Uterus (tissue), 2 donors: ENCODE measurements at regions not wholly inside any gene's neighbourhood (a gene's known extent, or its start where the extent isn't known, plus 50 kb on each side); places are given as distances from the start of the nearest gene placed in this dataset.

ENCODE experiments used
- POLR2A ChIP-seq, 2 donors: fragments of 450-650 bp; IDR thresholded peaks; one replicate each; pipeline ENCODE4 v1.6.1; 2016; ENCODE audit warnings: antibody characterized with exemption in 2 of 2, mild to moderate bottlenecking in 1 of 2, moderate library complexity in 1 of 2
- TF ChIP-seq, protein P1 (sequence below), 4 experiments: fragments of 200-600 bp in 2 of 4; fragments of 450-650 bp in 2 of 4; sonication (generic) in 2 of 4; IDR thresholded peaks; one replicate each; pipeline ENCODE4 v1.5.1; 2016 to 2019; ENCODE audit warnings: antibody characterized with exemption in 4 of 4, mild to moderate bottlenecking in 2 of 4, moderate library complexity in 1 of 4

DNA sequence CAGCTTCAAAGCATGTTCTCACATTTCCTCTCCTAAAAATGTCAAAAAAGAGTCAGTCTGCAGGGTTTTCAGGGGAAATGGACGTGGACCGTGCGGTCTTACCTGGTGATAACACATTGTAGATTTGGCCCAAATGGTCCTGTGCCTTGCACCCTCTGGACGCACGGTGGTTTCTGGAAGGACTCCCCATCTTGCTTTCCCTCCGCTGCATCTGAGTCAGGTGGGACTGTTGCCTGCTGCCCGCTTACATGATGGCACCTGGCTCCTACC lies 1290.1 kb downstream of the TBC1D22A start:
- TF ChIP-seq, protein P1, sequence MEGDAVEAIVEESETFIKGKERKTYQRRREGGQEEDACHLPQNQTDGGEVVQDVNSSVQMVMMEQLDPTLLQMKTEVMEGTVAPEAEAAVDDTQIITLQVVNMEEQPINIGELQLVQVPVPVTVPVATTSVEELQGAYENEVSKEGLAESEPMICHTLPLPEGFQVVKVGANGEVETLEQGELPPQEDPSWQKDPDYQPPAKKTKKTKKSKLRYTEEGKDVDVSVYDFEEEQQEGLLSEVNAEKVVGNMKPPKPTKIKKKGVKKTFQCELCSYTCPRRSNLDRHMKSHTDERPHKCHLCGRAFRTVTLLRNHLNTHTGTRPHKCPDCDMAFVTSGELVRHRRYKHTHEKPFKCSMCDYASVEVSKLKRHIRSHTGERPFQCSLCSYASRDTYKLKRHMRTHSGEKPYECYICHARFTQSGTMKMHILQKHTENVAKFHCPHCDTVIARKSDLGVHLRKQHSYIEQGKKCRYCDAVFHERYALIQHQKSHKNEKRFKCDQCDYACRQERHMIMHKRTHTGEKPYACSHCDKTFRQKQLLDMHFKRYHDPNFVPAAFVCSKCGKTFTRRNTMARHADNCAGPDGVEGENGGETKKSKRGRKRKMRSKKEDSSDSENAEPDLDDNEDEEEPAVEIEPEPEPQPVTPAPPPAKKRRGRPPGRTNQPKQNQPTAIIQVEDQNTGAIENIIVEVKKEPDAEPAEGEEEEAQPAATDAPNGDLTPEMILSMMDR (IDR thresholded peaks at IDR 0.05), result no peak
- TF ChIP-seq POLR2A (IDR thresholded peaks at IDR 0.05), result no peak
